Keratinocyte (primary cell): ENCODE measurements at regions not wholly inside any gene's neighbourhood (a gene's known extent, or its start where the extent isn't known, plus 50 kb on each side); places are given as distances from the start of the nearest gene placed in this dataset.

Experiments used
- DNase-seq: peaks from one replicate; pipeline ENCODE4 v3.0.0-alpha.2; 2011; ENCODE audit warnings: low read depth, missing footprints, low spot score
- FAIRE-seq: peaks from 2 replicates; lab custom pipeline; 2011; peaks lifted over from hg19 to GRCh38; lab: Jason Lieb, UNC
- H2AFZ ChIP-seq: 2 replicates; pipeline ENCODE4 v1.6.0; 2012; ENCODE audit warnings: low read length, control low read depth, inconsistent platforms; ENCODE audit not compliant: control insufficient read depth
- H3K27ac ChIP-seq: 2 replicates; pipeline ENCODE4 v1.5.1; 2011; ENCODE audit warnings: low read length; ENCODE audit not compliant: control insufficient read depth, insufficient read depth
- H3K27me3 ChIP-seq: 3 replicates; pipeline ENCODE4 v1.6.0; 2011; ENCODE audit warnings: low read length; ENCODE audit not compliant: control insufficient read depth, insufficient read depth; ENCODE audit errors: extremely low read depth
- H3K36me3 ChIP-seq, 2 experiments: 2 replicates in 1 of 2; 3 replicates in 1 of 2; pipeline ENCODE4 v1.5.1; 2011; ENCODE audit warnings: low read length in 2 of 2, mild to moderate bottlenecking in 1 of 2; ENCODE audit not compliant: control insufficient read depth in 2 of 2, insufficient read depth in 2 of 2; ENCODE audit errors: extremely low read depth in 1 of 2
- H3K4me1 ChIP-seq: 3 replicates; pipeline ENCODE4 v1.5.1; 2011; ENCODE audit warnings: low read length; ENCODE audit not compliant: control insufficient read depth, insufficient read depth; ENCODE audit errors: extremely low read depth
- H3K4me2 ChIP-seq: 3 replicates; pipeline ENCODE4 v1.6.0; 2011; ENCODE audit warnings: low read depth, low read length; ENCODE audit not compliant: control insufficient read depth, insufficient read depth; ENCODE audit errors: extremely low read depth
- H3K4me3 ChIP-seq, 3 experiments: fragments of 200-600 bp in 1 of 3; sonication (generic) in 1 of 3; 2 replicates in 2 of 3; 3 replicates in 1 of 3; pipeline ENCODE4 v1.5.1; 2011 to 2016; ENCODE audit warnings: low read length in 3 of 3, mild to moderate bottlenecking in 3 of 3, control low read depth in 2 of 3, inconsistent platforms in 1 of 3, low read depth in 1 of 3, mixed read lengths in 1 of 3, mixed run types in 1 of 3, moderate library complexity in 1 of 3; ENCODE audit not compliant: control insufficient read depth in 2 of 3, insufficient read depth in 2 of 3; ENCODE audit errors: extremely low read depth in 1 of 3
- H3K79me2 ChIP-seq: 2 replicates; pipeline ENCODE4 v1.6.0; 2012; ENCODE audit warnings: low read length; ENCODE audit not compliant: control insufficient read depth, insufficient read depth
- H3K9ac ChIP-seq: 3 replicates; pipeline ENCODE4 v1.6.0; 2011; ENCODE audit warnings: low read length; ENCODE audit not compliant: control insufficient read depth, insufficient read depth; ENCODE audit errors: extremely low read depth
- H3K9me1 ChIP-seq: 3 replicates; pipeline ENCODE4 v1.6.0; 2011; ENCODE audit warnings: low read length; ENCODE audit not compliant: control insufficient read depth, insufficient read depth; ENCODE audit errors: extremely low read depth
- H3K9me3 ChIP-seq: 2 replicates; pipeline ENCODE4 v1.5.1; 2012; ENCODE audit warnings: low read depth, low read length; ENCODE audit not compliant: control insufficient read depth
- H4K20me1 ChIP-seq: 3 replicates; pipeline ENCODE4 v1.6.0; 2011; ENCODE audit warnings: low read length; ENCODE audit not compliant: control insufficient read depth, insufficient read depth; ENCODE audit errors: extremely low read depth
- EZH2 ChIP-seq: IDR thresholded peaks from one replicate; pipeline ENCODE4 v1.6.1; 2012; ENCODE audit warnings: inconsistent platforms, mild to moderate bottlenecking, low read length, moderate library complexity
- dilution Hi-C: fragments of 300-500 bp; cut with MboI; formaldehyde crosslinking; loops from one replicate; pipeline ENCODE4 v1.7.0; 2020; ENCODE audit warnings: low sequenced_read_pairs; ENCODE audit not compliant: extremely low pct_ligation_motif_present
- TF ChIP-seq, protein P1 (sequence below), 3 experiments: IDR thresholded peaks in 1 of 3; conservative IDR thresholded peaks in 1 of 3; optimal IDR thresholded peaks in 1 of 3; 2 replicates in 2 of 3; 3 replicates in 1 of 3; pipeline versions ENCODE3 to v1.5.1; 2011; ENCODE audit warnings: low read length in 3 of 3, mild to moderate bottlenecking in 3 of 3, moderate library complexity in 2 of 3, control low read depth in 1 of 3, inconsistent platforms in 1 of 3; ENCODE audit not compliant: insufficient read depth in 2 of 3; ENCODE audit errors: extremely low read depth in 1 of 3

DNA sequence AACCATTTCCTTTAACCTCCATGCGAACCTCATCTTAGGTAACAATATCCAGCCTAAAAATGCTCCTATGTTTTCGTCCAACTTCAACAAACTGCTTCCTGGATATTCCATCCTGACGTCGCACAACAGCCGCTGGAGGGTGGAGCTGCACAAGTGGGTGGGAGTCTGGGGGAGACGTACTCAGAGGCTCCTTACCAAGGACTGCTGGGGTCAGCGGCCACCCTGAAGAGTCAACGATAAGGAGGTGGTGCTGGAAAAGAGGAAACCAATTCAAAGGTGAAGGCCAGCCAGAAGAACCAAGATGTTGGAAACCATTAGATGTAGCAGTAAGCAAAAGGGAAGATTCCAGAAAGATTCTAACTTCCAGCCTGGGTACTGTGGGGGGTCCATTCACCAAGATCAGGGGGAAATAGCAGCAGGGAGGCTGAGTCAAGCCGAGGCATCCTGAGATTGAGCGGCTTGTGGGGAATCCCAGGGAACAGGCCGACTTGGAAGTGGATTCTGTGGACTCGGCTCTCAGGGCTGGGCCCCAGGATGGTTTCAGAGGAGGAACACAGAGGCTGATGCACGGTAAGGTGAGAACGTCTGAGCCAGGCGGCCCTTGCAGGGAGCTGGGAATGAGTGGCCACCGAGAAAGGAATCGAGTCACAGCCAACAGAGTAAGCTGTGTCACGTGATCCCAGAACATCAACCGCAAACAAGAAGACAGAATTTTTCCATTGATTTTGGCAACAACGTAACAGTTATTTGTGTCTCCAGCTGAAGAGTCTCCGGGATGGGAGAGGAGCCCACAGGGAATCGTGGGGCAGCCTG is 375.7 kb downstream of the NPHP4 start:
- no peak for TF ChIP-seq EZH2
- TF ChIP-seq, protein P1, sequence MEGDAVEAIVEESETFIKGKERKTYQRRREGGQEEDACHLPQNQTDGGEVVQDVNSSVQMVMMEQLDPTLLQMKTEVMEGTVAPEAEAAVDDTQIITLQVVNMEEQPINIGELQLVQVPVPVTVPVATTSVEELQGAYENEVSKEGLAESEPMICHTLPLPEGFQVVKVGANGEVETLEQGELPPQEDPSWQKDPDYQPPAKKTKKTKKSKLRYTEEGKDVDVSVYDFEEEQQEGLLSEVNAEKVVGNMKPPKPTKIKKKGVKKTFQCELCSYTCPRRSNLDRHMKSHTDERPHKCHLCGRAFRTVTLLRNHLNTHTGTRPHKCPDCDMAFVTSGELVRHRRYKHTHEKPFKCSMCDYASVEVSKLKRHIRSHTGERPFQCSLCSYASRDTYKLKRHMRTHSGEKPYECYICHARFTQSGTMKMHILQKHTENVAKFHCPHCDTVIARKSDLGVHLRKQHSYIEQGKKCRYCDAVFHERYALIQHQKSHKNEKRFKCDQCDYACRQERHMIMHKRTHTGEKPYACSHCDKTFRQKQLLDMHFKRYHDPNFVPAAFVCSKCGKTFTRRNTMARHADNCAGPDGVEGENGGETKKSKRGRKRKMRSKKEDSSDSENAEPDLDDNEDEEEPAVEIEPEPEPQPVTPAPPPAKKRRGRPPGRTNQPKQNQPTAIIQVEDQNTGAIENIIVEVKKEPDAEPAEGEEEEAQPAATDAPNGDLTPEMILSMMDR (optimal IDR thresholded peaks at IDR 0.05 in 1 of 3, IDR thresholded peaks at IDR 0.05 in 1 of 3, conservative IDR thresholded peaks at IDR 0.05 in 1 of 3; ENCODE audit: extremely low read depth in 1 of 3, insufficient read depth in 2 of 3, low read length in 3 of 3), result no peak
- no peak for FAIRE-seq
- dilution Hi-C loops, result no loop called here

GRCh38 chr1:5615076-5615475 is 377.1 kb downstream of the NPHP4 start:
- H3K4me2 ChIP-seq, result no peak overlapping the region
- H3K9me1 ChIP-seq, result no peaks in the 10 kb centered on the region
- dilution Hi-C loops, result no loop called here
- H4K20me1 ChIP-seq, result no peaks in the 10 kb centered on the region
- TF ChIP-seq EZH2, result no peak
- TF ChIP-seq, protein P1 (optimal IDR thresholded peaks at IDR 0.05 in 1 of 3, IDR thresholded peaks at IDR 0.05 in 1 of 3, conservative IDR thresholded peaks at IDR 0.05 in 1 of 3; ENCODE audit: extremely low read depth in 1 of 3, insufficient read depth in 2 of 3, low read length in 3 of 3), result no peak
- no peaks in the 10 kb centered on the region for H3K36me3 ChIP-seq
- no peaks in the 10 kb centered on the region for H3K79me2 ChIP-seq
- H3K4me1 ChIP-seq, result peaks cover 3% of the 10 kb centered on the region
- no peak overlapping the region for H2AFZ ChIP-seq
- H3K27ac ChIP-seq, result no peak overlapping the region
- H3K9ac ChIP-seq, result no peak overlapping the region
- H3K4me3 ChIP-seq, result no peak overlapping the region
- H3K9me3 ChIP-seq, result no peaks in the 10 kb centered on the region
- FAIRE-seq (no peak), DNase-seq (no peak)
- H3K27me3 ChIP-seq, result no peaks in the 10 kb centered on the region

More for the DNA sequence above, 375.7 kb downstream of the NPHP4 start:
- Histone ChIP-seq H3K4me1 (peaks cover 3% of the 10 kb centered on the region), H3K27ac (no peak overlapping the region), H3K79me2 (no peaks in the 10 kb centered on the region), H3K9me3 (no peaks in the 10 kb centered on the region), H3K4me2 (no peak overlapping the region), H4K20me1 (no peaks in the 10 kb centered on the region), H3K9ac (no peak overlapping the region), H3K36me3 (no peaks in the 10 kb centered on the region), H2AFZ (no peak overlapping the region), H3K4me3 (no peak overlapping the region), H3K27me3 (no peaks in the 10 kb centered on the region), H3K9me1 (no peaks in the 10 kb centered on the region)
- DNase-seq, result no peak
